Activated CD4-positive, alpha-beta memory T cell treated with anti-CD3 and anti-CD28 coated beads for 36 hours (primary cell): ENCODE measurements at regions not wholly inside any gene's neighbourhood (a gene's known extent, or its start where the extent isn't known, plus 50 kb on each side); places are given as distances from the start of the nearest gene placed in this dataset.
"Not testable (repeated sequence)": the region's sequence is repeated elsewhere in the genome, so short reads cannot be mapped to it uniquely, and the experiment has no call there.

ENCODE experiments used
- CTCF ChIA-PET: fragments of 350-600 bp; sonication (Branson Sonifier 250); formaldehyde crosslinking; loops from one replicate; lab custom pipeline; 2021; ENCODE audit warnings: antibody characterized with exemption, inconsistent platforms; lab: Charles Lee
- POLR2A ChIA-PET: fragments of 350-600 bp; sonication (Branson Sonifier 250); formaldehyde crosslinking; loops from one replicate; lab custom pipeline; 2021; ENCODE audit warnings: antibody characterized with exemption; lab: Charles Lee
- DNase-seq: peaks from one replicate; pipeline ENCODE4 v3.0.0-alpha.2; 2020
- H3K27ac Mint-ChIP-seq: one replicate; pipeline ENCODE4 v1.8.0; 2021; ENCODE audit warnings: mixed read lengths
- H3K27me3 Mint-ChIP-seq: one replicate; pipeline ENCODE4 v1.8.0; 2021; ENCODE audit warnings: mixed read lengths
- H3K36me3 Mint-ChIP-seq: one replicate; pipeline ENCODE4 v1.8.0; 2021; ENCODE audit warnings: mixed read lengths
- H3K4me1 Mint-ChIP-seq: one replicate; pipeline ENCODE4 v1.8.0; 2021; ENCODE audit warnings: low read depth, mixed read lengths
- H3K4me3 Mint-ChIP-seq: one replicate; pipeline ENCODE4 v1.8.0; 2021; ENCODE audit warnings: mild to moderate bottlenecking, mixed read lengths
- H3K9me3 Mint-ChIP-seq: one replicate; pipeline ENCODE4 v1.8.0; 2021; ENCODE audit warnings: mixed read lengths
- intact Hi-C: fragments of 100-400 bp; cut with micrococcal nuclease; formaldehyde crosslinking; loops from one replicate; pipeline ENCODE4 v1.15.1; 2023

- H3K36me3 Mint-ChIP-seq = no peaks in the 10 kb centered on the region
- intact Hi-C loops = no loop called here
- peaks cover 4% of the 10 kb centered on the region for H3K9me3 Mint-ChIP-seq
- ChIA-PET POLR2A (no interaction called here), CTCF (no interaction called here)
- no peak overlapping the region for H3K27ac Mint-ChIP-seq
- no peak overlapping the region for H3K4me3 Mint-ChIP-seq
- no peak for DNase-seq
- peaks cover 6% of the 10 kb centered on the region for H3K27me3 Mint-ChIP-seq
- no peaks in the 10 kb centered on the region for H3K4me1 Mint-ChIP-seq
These were observed 61.0 kb upstream of the NANOS1 start for GRCh38 chr10:118968482-118968881.

- Mint-ChIP-seq H3K9me3 (peaks cover 6% of the 10 kb centered on the region), H3K4me3 (no peak overlapping the region), H3K4me1 (no peaks in the 10 kb centered on the region), H3K27me3 (peaks cover 6% of the 10 kb centered on the region), H3K27ac (no peak overlapping the region), H3K36me3 (no peaks in the 10 kb centered on the region)
- ChIA-PET POLR2A (interaction anchor here (0.6 kb wide), 1 partner anchor 16 kb away, joined by 3 read pairs; no protein-coding TSS in a partner anchor), CTCF (no interaction called here)
- intact Hi-C loops = no loop called here
- no peak for DNase-seq
These were observed 60.5 kb upstream of the NANOS1 start for GRCh38 chr10:118969014-118969413.

- peaks cover 6% of the 10 kb centered on the region for H3K27me3 Mint-ChIP-seq
- H3K9me3 Mint-ChIP-seq = peaks cover 6% of the 10 kb centered on the region
- H3K27ac Mint-ChIP-seq = no peak overlapping the region
- H3K4me1 Mint-ChIP-seq = no peaks in the 10 kb centered on the region
- intact Hi-C loops = no loop called here
- ChIA-PET POLR2A (no interaction called here), CTCF (no interaction called here)
- H3K36me3 Mint-ChIP-seq = peaks cover 1% of the 10 kb centered on the region
- DNase-seq = no peak
- no peak overlapping the region for H3K4me3 Mint-ChIP-seq
These were observed 58.7 kb upstream of the NANOS1 start for GRCh38 chr10:118970770-118971169.

- DNase-seq = no peak
- H3K9me3 Mint-ChIP-seq = peaks cover 6% of the 10 kb centered on the region
- no peaks in the 10 kb centered on the region for H3K4me1 Mint-ChIP-seq
- ChIA-PET POLR2A (no interaction called here), CTCF (no interaction called here)
- H3K27ac Mint-ChIP-seq = no peak overlapping the region
- H3K36me3 Mint-ChIP-seq = peaks cover 1% of the 10 kb centered on the region
- H3K4me3 Mint-ChIP-seq = no peak overlapping the region
- H3K27me3 Mint-ChIP-seq = peaks cover 6% of the 10 kb centered on the region
- intact Hi-C loops = no loop called here
These were observed 58.3 kb upstream of the NANOS1 start for GRCh38 chr10:118971187-118971586.

GRCh38 chr10:118971876-118972275 is 57.6 kb upstream of the NANOS1 start:
- ChIA-PET CTCF (no interaction called here), POLR2A (no interaction called here)
- Mint-ChIP-seq H3K27ac (no peak overlapping the region), H3K4me3 (no peak overlapping the region), H3K27me3 (peaks cover 5% of the 10 kb centered on the region), H3K36me3 (peaks cover 1% of the 10 kb centered on the region), H3K4me1 (no peaks in the 10 kb centered on the region), H3K9me3 (peaks cover 6% of the 10 kb centered on the region)
- intact Hi-C loops = no loop called here
- no peak for DNase-seq

GRCh38 chr10:118973744-118974143 is 55.8 kb upstream of the NANOS1 start:
- Mint-ChIP-seq H3K27me3 (peaks cover 4% of the 10 kb centered on the region), H3K36me3 (peaks cover 1% of the 10 kb centered on the region), H3K9me3 (peaks cover 6% of the 10 kb centered on the region), H3K4me1 (no peaks in the 10 kb centered on the region), H3K4me3 (no peak overlapping the region), H3K27ac (no peak overlapping the region)
- CTCF ChIA-PET = no interaction called here
- intact Hi-C loops = no loop called here
- POLR2A ChIA-PET = no interaction called here
- no peak for DNase-seq

- peaks cover 6% of the 10 kb centered on the region for H3K9me3 Mint-ChIP-seq
- intact Hi-C loops = no loop called here
- no peaks in the 10 kb centered on the region for H3K27me3 Mint-ChIP-seq
- H3K27ac Mint-ChIP-seq = no peak overlapping the region
- DNase-seq = no peak
- ChIA-PET CTCF (no interaction called here), POLR2A (no interaction called here)
- H3K4me3 Mint-ChIP-seq = no peak overlapping the region
- H3K4me1 Mint-ChIP-seq = no peaks in the 10 kb centered on the region
- H3K36me3 Mint-ChIP-seq = peaks cover 1% of the 10 kb centered on the region
These were observed 54.6 kb upstream of the NANOS1 start for GRCh38 chr10:118974951-118975350.

GRCh38 chr10:118976219-118976618 is 53.3 kb upstream of the NANOS1 start:
- H3K4me1 Mint-ChIP-seq, H3K27me3 Mint-ChIP-seq, H3K36me3 Mint-ChIP-seq, POLR2A ChIA-PET, H3K4me3 Mint-ChIP-seq, H3K9me3 Mint-ChIP-seq, DNase-seq, intact Hi-C loops, H3K27ac Mint-ChIP-seq, CTCF ChIA-PET: not testable (repeated sequence)

- no peak overlapping the region for H3K4me3 Mint-ChIP-seq
- ChIA-PET CTCF (no interaction called here), POLR2A (no interaction called here)
- peaks cover 1% of the 10 kb centered on the region for H3K36me3 Mint-ChIP-seq
- H3K9me3 Mint-ChIP-seq = peaks cover 6% of the 10 kb centered on the region
- no peaks in the 10 kb centered on the region for H3K27me3 Mint-ChIP-seq
- intact Hi-C loops = no loop called here
- no peaks in the 10 kb centered on the region for H3K4me1 Mint-ChIP-seq
- DNase-seq = no peak
- no peak overlapping the region for H3K27ac Mint-ChIP-seq
These were observed 52.4 kb upstream of the NANOS1 start for GRCh38 chr10:118977022-118977599.

GRCh38 chr10:118977835-118978234 is 51.7 kb upstream of the NANOS1 start:
- no peaks in the 10 kb centered on the region for H3K27me3 Mint-ChIP-seq
- intact Hi-C loops = no loop called here
- no peak overlapping the region for H3K27ac Mint-ChIP-seq
- peaks cover 1% of the 10 kb centered on the region for H3K36me3 Mint-ChIP-seq
- H3K4me1 Mint-ChIP-seq = no peaks in the 10 kb centered on the region
- H3K4me3 Mint-ChIP-seq = no peak overlapping the region
- H3K9me3 Mint-ChIP-seq = peaks cover 6% of the 10 kb centered on the region
- CTCF ChIA-PET = no interaction called here
- DNase-seq = no peak
- POLR2A ChIA-PET = no interaction called here

- intact Hi-C loops = no loop called here
- peaks cover 2% of the 10 kb centered on the region for H3K9me3 Mint-ChIP-seq
- POLR2A ChIA-PET = no interaction called here
- no peak overlapping the region for H3K27ac Mint-ChIP-seq
- H3K27me3 Mint-ChIP-seq = no peaks in the 10 kb centered on the region
- H3K36me3 Mint-ChIP-seq = peaks cover 1% of the 10 kb centered on the region
- CTCF ChIA-PET = no interaction called here
- H3K4me1 Mint-ChIP-seq = no peaks in the 10 kb centered on the region
- no peak overlapping the region for H3K4me3 Mint-ChIP-seq
- DNase-seq = no peak
These were observed 51.1 kb upstream of the NANOS1 start for GRCh38 chr10:118978316-118978997.

GRCh38 chr10:118978998-118979350 is 50.5 kb upstream of the NANOS1 start:
- DNase-seq = no peak
- Mint-ChIP-seq H3K9me3 (no peaks in the 10 kb centered on the region), H3K36me3 (peaks cover 1% of the 10 kb centered on the region), H3K27ac (no peak overlapping the region), H3K4me3 (no peak overlapping the region), H3K27me3 (no peaks in the 10 kb centered on the region), H3K4me1 (no peaks in the 10 kb centered on the region)
- CTCF ChIA-PET = no interaction called here
- POLR2A ChIA-PET = no interaction called here
- intact Hi-C loops = no loop called here

- DNase-seq = no peak
- peaks cover 2% of the 10 kb centered on the region for H3K36me3 Mint-ChIP-seq
- intact Hi-C loops = no loop called here
- ChIA-PET CTCF (no interaction called here), POLR2A (no interaction called here)
- H3K27ac Mint-ChIP-seq = no peak overlapping the region
- H3K4me1 Mint-ChIP-seq = no peaks in the 10 kb centered on the region
- no peak overlapping the region for H3K4me3 Mint-ChIP-seq
- no peaks in the 10 kb centered on the region for H3K27me3 Mint-ChIP-seq
- peaks cover 6% of the 10 kb centered on the region for H3K9me3 Mint-ChIP-seq
These were observed 49.9 kb upstream of the NANOS1 start for GRCh38 chr10:118979661-118980060.
